Breast epithelium (tissue), 3 donors: ENCODE measurements at regions not wholly inside any gene's neighbourhood (a gene's known extent, or its start where the extent isn't known, plus 50 kb on each side); places are given as distances from the start of the nearest gene placed in this dataset.

Experiments
- POLR2AphosphoS5 ChIP-seq, 3 donors: sonication (generic); formaldehyde crosslinking; IDR thresholded peaks; one replicate each; pipeline ENCODE4 v1.6.1; 2017; ENCODE audit warnings: antibody characterized with exemption in 3 of 3
- TF ChIP-seq, protein P1 (sequence below), 3 donors: fragments of 450-650 bp; IDR thresholded peaks; one replicate each; pipeline ENCODE4 v1.5.1; 2016 to 2017; ENCODE audit warnings: antibody characterized with exemption in 3 of 3, mild to moderate bottlenecking in 3 of 3, moderate library complexity in 3 of 3

DNA sequence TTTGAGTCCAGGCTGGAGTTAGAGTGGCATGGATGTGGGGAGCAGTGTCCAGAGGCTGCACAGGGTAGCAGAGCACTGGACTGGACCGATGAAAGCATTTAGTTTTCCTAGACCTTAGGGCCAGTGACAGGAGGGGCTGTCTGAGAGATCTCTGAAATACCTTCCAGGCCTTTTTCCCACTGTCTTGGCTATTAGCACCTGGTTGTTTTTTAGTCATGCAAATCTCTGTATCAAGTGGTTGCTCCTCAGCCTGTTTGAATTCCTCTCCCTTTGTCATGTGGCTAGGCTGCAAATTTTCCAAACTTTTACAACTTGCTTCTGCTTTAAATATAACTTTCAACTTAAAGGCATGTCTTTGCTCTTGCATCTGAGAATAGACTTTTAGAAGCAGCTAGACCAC lies 504.3 kb upstream of the VSTM2A start:
- TF ChIP-seq POLR2AphosphoS5 (IDR thresholded peaks at IDR 0.05), result no peak
- TF ChIP-seq, protein P1, sequence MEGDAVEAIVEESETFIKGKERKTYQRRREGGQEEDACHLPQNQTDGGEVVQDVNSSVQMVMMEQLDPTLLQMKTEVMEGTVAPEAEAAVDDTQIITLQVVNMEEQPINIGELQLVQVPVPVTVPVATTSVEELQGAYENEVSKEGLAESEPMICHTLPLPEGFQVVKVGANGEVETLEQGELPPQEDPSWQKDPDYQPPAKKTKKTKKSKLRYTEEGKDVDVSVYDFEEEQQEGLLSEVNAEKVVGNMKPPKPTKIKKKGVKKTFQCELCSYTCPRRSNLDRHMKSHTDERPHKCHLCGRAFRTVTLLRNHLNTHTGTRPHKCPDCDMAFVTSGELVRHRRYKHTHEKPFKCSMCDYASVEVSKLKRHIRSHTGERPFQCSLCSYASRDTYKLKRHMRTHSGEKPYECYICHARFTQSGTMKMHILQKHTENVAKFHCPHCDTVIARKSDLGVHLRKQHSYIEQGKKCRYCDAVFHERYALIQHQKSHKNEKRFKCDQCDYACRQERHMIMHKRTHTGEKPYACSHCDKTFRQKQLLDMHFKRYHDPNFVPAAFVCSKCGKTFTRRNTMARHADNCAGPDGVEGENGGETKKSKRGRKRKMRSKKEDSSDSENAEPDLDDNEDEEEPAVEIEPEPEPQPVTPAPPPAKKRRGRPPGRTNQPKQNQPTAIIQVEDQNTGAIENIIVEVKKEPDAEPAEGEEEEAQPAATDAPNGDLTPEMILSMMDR (IDR thresholded peaks at IDR 0.05), result no peak
